Right lobe of liver (tissue), 4 donors: ENCODE measurements at regions not wholly inside any gene's neighbourhood (a gene's known extent, or its start where the extent isn't known, plus 50 kb on each side); places are given as distances from the start of the nearest gene placed in this dataset.

Experiments used
- POLR2A ChIP-seq: fragments of 450-650 bp; IDR thresholded peaks from one replicate; pipeline ENCODE4 v1.6.1; 2017; ENCODE audit warnings: antibody characterized with exemption, mild to moderate bottlenecking
- TF ChIP-seq, protein P1 (sequence below), 4 donors: fragments of 200-600 bp in 3 of 4; fragments of 450-650 bp in 1 of 4; IDR thresholded peaks; one replicate each; pipeline versions ENCODE4 v1.5.1 to v1.8.0; 2016 to 2022; ENCODE audit warnings: antibody characterized with exemption in 4 of 4, mild to moderate bottlenecking in 2 of 4
- donor health status: DM: no; HTN: no; CAD: no.
- donor health status: DM: no; HTN: no; CAD: no.
- donor health status: DM: no; HTN: yes; CAD: no.

- TF ChIP-seq, protein P1, sequence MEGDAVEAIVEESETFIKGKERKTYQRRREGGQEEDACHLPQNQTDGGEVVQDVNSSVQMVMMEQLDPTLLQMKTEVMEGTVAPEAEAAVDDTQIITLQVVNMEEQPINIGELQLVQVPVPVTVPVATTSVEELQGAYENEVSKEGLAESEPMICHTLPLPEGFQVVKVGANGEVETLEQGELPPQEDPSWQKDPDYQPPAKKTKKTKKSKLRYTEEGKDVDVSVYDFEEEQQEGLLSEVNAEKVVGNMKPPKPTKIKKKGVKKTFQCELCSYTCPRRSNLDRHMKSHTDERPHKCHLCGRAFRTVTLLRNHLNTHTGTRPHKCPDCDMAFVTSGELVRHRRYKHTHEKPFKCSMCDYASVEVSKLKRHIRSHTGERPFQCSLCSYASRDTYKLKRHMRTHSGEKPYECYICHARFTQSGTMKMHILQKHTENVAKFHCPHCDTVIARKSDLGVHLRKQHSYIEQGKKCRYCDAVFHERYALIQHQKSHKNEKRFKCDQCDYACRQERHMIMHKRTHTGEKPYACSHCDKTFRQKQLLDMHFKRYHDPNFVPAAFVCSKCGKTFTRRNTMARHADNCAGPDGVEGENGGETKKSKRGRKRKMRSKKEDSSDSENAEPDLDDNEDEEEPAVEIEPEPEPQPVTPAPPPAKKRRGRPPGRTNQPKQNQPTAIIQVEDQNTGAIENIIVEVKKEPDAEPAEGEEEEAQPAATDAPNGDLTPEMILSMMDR (IDR thresholded peaks at IDR 0.05), result no peak
- TF ChIP-seq POLR2A, result no peak
Observed at GRCh38 chr4:84151574-84151973, 347.5 kb downstream of the NKX6-1 start.
